ENCODE measurements at regions not wholly inside any gene's neighbourhood (a gene's known extent, or its start where the extent isn't known, plus 50 kb on each side); places are given as distances from the start of the nearest gene placed in this dataset.

- Histone ChIP-seq H3K9me3 (peaks cover 19% of the 10 kb centered on the region), H3K4me1 (ENCODE audit: low read depth) (no peaks in the 10 kb centered on the region), H3K4me3 (no peak overlapping the region), H3K36me3 (ENCODE audit: low read depth) (no peaks in the 10 kb centered on the region)
- intact Hi-C loops (cut with DNase I, micrococcal nuclease) = no loop called here
- no peak for ATAC-seq
- no peak for DNase-seq
- TF ChIP-seq CTCF (IDR thresholded peaks at IDR 0.05) = no peak
Observed at GRCh38 chr16:72424757-72425156, 252.8 kb upstream of the PMFBP1 start.

- no peak for TF ChIP-seq CTCF (IDR thresholded peaks at IDR 0.05)
- H3K36me3 ChIP-seq (ENCODE audit: low read depth) = no peaks in the 10 kb centered on the region
- no peak for DNase-seq
- no peaks in the 10 kb centered on the region for H3K4me1 ChIP-seq (ENCODE audit: low read depth)
- intact Hi-C loops (cut with DNase I, micrococcal nuclease) = no loop called here
- peaks cover 19% of the 10 kb centered on the region for H3K9me3 ChIP-seq
- no peak for ATAC-seq
- H3K4me3 ChIP-seq = no peak overlapping the region
Observed at GRCh38 chr16:72422308-72422897, 250.4 kb upstream of the PMFBP1 start.

- no peaks in the 10 kb centered on the region for H3K36me3 ChIP-seq (ENCODE audit: low read depth)
- no peak for DNase-seq
- TF ChIP-seq CTCF (IDR thresholded peaks at IDR 0.05) = no peak
- H3K4me1 ChIP-seq (ENCODE audit: low read depth) = no peaks in the 10 kb centered on the region
- no peak overlapping the region for H3K4me3 ChIP-seq
- H3K9me3 ChIP-seq = peaks cover 19% of the 10 kb centered on the region
- intact Hi-C loops (cut with DNase I, micrococcal nuclease) = no loop called here
- no peak for ATAC-seq
Observed at GRCh38 chr16:72419638-72420037, 247.7 kb upstream of the PMFBP1 start.

GRCh38 chr16:72415379-72415778 lies 243.4 kb upstream of the PMFBP1 start:
- no peak for ATAC-seq
- no peak for DNase-seq
- H3K4me3 ChIP-seq = no peak overlapping the region
- H3K4me1 ChIP-seq (ENCODE audit: low read depth) = no peaks in the 10 kb centered on the region
- no peak for TF ChIP-seq CTCF (IDR thresholded peaks at IDR 0.05)
- H3K9me3 ChIP-seq = peaks cover 2% of the 10 kb centered on the region
- intact Hi-C loops (cut with DNase I, micrococcal nuclease) = no loop called here
- no peaks in the 10 kb centered on the region for H3K36me3 ChIP-seq (ENCODE audit: low read depth)

- Histone ChIP-seq H3K9me3 (no peaks in the 10 kb centered on the region), H3K4me1 (ENCODE audit: low read depth) (no peaks in the 10 kb centered on the region), H3K36me3 (ENCODE audit: low read depth) (no peaks in the 10 kb centered on the region), H3K4me3 (no peak overlapping the region)
- intact Hi-C loops (cut with DNase I, micrococcal nuclease) = no loop called here
- no peak for TF ChIP-seq CTCF (IDR thresholded peaks at IDR 0.05)
- no peak for ATAC-seq
- DNase-seq = no peak
Observed at GRCh38 chr16:72410492-72410891, 238.5 kb upstream of the PMFBP1 start.

- Histone ChIP-seq H3K36me3 (ENCODE audit: low read depth) (no peaks in the 10 kb centered on the region), H3K4me3 (no peak overlapping the region), H3K4me1 (ENCODE audit: low read depth) (no peaks in the 10 kb centered on the region), H3K9me3 (no peaks in the 10 kb centered on the region)
- intact Hi-C loops (cut with DNase I, micrococcal nuclease) = no loop called here
- no peak for ATAC-seq
- DNase-seq = no peak
- TF ChIP-seq CTCF (IDR thresholded peaks at IDR 0.05) = no peak
Observed at GRCh38 chr16:72409423-72409822, 237.5 kb upstream of the PMFBP1 start.
